HUES64 (cell line): ENCODE measurements at regions not wholly inside any gene's neighbourhood (a gene's known extent, or its start where the extent isn't known, plus 50 kb on each side); places are given as distances from the start of the nearest gene placed in this dataset.
"Not testable (repeated sequence)": the region's sequence is repeated elsewhere in the genome, so short reads cannot be mapped to it uniquely, and the experiment has no call there.

Experiments
- H3K27ac ChIP-seq: 2 replicates; pipeline ENCODE4 v1.7.0; 2013; ENCODE audit warnings: low read depth, low read length, inconsistent platforms
- H3K27me3 ChIP-seq: 2 replicates; pipeline ENCODE4 v1.6.1; 2013; ENCODE audit warnings: mild to moderate bottlenecking, low read length; ENCODE audit not compliant: insufficient read depth
- H3K36me3 ChIP-seq: 2 replicates; pipeline ENCODE4 v1.6.1; 2013; ENCODE audit warnings: mild to moderate bottlenecking, low read length; ENCODE audit not compliant: insufficient read depth
- H3K4me1 ChIP-seq: 2 replicates; pipeline ENCODE4 v1.6.1; 2013; ENCODE audit warnings: mild to moderate bottlenecking, low read length, moderate library complexity; ENCODE audit not compliant: insufficient read depth
- H3K4me3 ChIP-seq: 2 replicates; pipeline ENCODE4 v1.5.1; 2013; ENCODE audit warnings: mild to moderate bottlenecking, low read length, moderate library complexity
- H3K9ac ChIP-seq: 2 replicates; pipeline ENCODE4 v1.6.1; 2013; ENCODE audit warnings: mild to moderate bottlenecking, low read depth, low read length
- H3K9me3 ChIP-seq: 2 replicates; pipeline ENCODE4 v1.6.1; 2013; ENCODE audit warnings: low read depth, low read length; ENCODE audit not compliant: insufficient read depth
- WGBS: fragments of 150-250, 120-280 bp; methylation state at CpG from one replicate; pipeline ENCODE4 v1.1.7; 2013; ENCODE audit warnings: missing lambda C conversion rate; 5-methylcytosine and 5-hydroxymethylcytosine counted together

DNA sequence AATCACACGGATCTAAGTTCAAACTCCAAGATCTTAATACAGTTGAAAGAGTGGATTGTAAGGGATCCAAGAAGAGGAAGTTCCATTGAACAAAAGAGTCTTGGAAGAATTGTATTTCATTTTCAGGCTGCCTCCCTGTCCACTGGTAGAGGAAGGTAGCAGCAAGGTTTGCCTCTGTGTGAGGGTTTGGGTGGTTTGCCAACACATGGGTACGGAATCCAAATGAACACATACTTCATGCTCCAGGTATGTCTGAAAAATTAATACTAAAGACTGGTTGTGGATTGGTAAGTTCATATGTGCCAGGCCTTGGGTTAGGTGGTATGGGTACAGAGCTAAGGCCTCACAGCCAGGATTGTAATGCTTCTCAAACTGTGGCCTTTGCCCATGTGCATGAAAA is 523.6 kb upstream of the BOD1L1 start:
- Histone ChIP-seq H3K4me3 (no peak overlapping the region), H3K9me3 (no peaks in the 10 kb centered on the region), H3K36me3 (no peaks in the 10 kb centered on the region), H3K4me1 (no peaks in the 10 kb centered on the region), H3K27me3 (no peaks in the 10 kb centered on the region), H3K27ac (no peak overlapping the region), H3K9ac (no peak overlapping the region)
- WGBS, result 46% methylated on average over 2 of the region's 2 CpGs

DNA sequence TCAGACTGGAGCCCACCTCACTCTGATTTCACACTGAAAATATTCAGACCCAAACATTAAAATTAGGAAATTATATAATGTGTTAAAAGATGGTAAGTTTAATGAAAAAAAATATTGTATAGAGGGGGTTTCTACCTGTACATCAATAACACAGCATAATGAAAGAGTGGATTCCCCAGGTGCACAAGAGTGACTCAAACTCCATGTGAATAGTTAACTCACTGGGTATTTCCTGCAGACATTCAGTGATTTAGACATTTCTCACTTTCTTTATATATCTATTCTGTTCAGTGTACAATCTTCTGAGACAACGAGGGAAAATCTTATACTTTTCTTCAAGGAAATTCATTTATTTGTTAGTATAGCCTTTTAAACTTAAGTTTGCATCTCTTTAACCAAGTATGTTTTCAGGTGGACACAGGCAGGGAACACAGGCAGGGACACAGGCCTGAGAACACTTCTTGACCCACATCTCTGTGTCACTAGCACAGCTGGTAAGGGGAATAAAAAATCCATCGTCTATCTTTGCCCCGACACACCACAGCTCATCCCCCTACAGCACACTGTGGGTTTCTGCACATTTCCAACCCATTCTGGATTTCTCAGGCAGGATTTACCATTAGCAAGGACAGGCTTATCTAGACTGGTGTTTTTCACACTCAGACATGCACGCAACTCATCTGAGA is 525.5 kb upstream of the BOD1L1 start:
- Histone ChIP-seq H3K9me3 (no peaks in the 10 kb centered on the region), H3K4me1 (no peaks in the 10 kb centered on the region), H3K27me3 (no peaks in the 10 kb centered on the region), H3K9ac (no peak overlapping the region), H3K36me3 (no peaks in the 10 kb centered on the region), H3K4me3 (no peak overlapping the region), H3K27ac (no peak overlapping the region)
- WGBS, result 96% methylated on average over 3 of the region's 4 CpGs

GRCh38 chr4:14155803-14156202 is 528.3 kb upstream of the BOD1L1 start:
- Histone ChIP-seq H3K9ac (no peak overlapping the region), H3K9me3 (no peaks in the 10 kb centered on the region), H3K4me1 (no peaks in the 10 kb centered on the region), H3K4me3 (no peak overlapping the region), H3K36me3 (no peaks in the 10 kb centered on the region), H3K27ac (no peak overlapping the region), H3K27me3 (no peaks in the 10 kb centered on the region)
- 93% methylated on average over 3 of the region's 3 CpGs for WGBS

- Histone ChIP-seq H3K27me3 (no peaks in the 10 kb centered on the region), H3K4me3 (no peak overlapping the region), H3K4me1 (no peaks in the 10 kb centered on the region), H3K9ac (no peak overlapping the region), H3K9me3 (no peaks in the 10 kb centered on the region), H3K27ac (no peak overlapping the region), H3K36me3 (no peaks in the 10 kb centered on the region)
- 100% methylated on average over 1 of the region's 2 CpGs for WGBS
Observed at GRCh38 chr4:14157262-14157661, 529.7 kb upstream of the BOD1L1 start.

GRCh38 chr4:14165222-14165920 is 537.8 kb upstream of the BOD1L1 start:
- WGBS, result 68% methylated on average over 3 of the region's 3 CpGs
- H3K4me3 ChIP-seq, result no peak overlapping the region
- H3K27me3 ChIP-seq, result no peaks in the 10 kb centered on the region
- H3K36me3 ChIP-seq, result no peaks in the 10 kb centered on the region
- no peaks in the 10 kb centered on the region for H3K9me3 ChIP-seq
- no peak overlapping the region for H3K9ac ChIP-seq
- H3K27ac ChIP-seq, result no peak overlapping the region
- peaks cover 25% of the 10 kb centered on the region for H3K4me1 ChIP-seq

DNA sequence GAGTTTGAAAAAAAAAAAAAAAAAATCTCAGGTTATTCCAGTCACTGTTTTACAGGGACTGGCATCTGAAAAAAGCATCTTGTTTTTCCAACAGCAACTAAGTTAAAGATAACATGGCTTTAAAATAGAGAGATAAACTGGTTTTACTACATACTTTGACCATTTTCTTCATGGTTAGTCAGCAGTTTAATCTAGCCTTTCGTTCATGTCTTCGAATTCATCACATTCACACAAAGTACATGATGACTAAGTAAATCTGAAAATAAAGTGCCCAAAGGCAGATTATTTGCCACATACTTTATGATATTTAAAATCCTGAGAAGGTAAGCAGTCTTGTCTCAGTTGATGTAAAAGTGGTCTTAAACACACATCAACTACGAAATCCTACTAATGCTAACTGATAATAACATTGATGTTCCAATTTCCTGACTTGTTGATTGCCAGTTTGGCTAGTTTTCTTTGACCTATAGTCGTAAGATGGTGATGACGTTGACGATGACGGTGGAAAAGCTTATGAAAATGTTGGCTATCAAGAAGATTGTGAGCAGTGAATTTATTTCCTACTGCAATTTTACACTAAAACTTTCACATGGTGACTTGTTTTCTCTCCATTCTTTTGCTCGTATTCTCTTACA is 540.5 kb upstream of the BOD1L1 start:
- Histone ChIP-seq H3K27me3 (no peaks in the 10 kb centered on the region), H3K4me1 (peaks cover 25% of the 10 kb centered on the region), H3K27ac (no peak overlapping the region), H3K36me3 (no peaks in the 10 kb centered on the region), H3K9me3 (no peaks in the 10 kb centered on the region), H3K4me3 (no peak overlapping the region), H3K9ac (no peak overlapping the region)
- WGBS, result 92% methylated on average over 8 of the region's 8 CpGs

DNA sequence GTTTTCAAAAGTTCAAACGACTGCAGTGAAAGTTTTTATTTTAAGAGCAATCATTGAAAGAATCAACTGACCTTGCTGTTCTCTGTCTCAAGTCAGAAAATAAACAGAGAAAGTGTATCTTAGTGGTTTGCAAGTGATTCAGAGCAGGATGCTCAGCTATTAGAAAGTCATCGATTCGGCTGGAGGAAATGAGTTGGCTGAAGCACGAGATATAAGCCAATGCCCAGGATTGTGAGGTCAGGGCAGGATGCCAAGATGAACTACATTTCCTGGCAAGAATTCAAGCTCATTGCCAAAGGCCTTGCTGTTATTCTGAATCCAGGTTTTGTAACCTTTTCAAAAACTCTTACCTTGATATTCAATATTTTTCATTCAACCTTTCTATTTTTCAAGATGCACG is 541.4 kb upstream of the BOD1L1 start:
- H3K27ac ChIP-seq, result no peak overlapping the region
- H3K4me1 ChIP-seq, result peaks cover 25% of the 10 kb centered on the region
- no peak overlapping the region for H3K4me3 ChIP-seq
- 94% methylated on average over 5 of the region's 5 CpGs for WGBS
- H3K27me3 ChIP-seq, result no peaks in the 10 kb centered on the region
- H3K9ac ChIP-seq, result no peak overlapping the region
- H3K9me3 ChIP-seq, result no peaks in the 10 kb centered on the region
- H3K36me3 ChIP-seq, result no peaks in the 10 kb centered on the region

DNA sequence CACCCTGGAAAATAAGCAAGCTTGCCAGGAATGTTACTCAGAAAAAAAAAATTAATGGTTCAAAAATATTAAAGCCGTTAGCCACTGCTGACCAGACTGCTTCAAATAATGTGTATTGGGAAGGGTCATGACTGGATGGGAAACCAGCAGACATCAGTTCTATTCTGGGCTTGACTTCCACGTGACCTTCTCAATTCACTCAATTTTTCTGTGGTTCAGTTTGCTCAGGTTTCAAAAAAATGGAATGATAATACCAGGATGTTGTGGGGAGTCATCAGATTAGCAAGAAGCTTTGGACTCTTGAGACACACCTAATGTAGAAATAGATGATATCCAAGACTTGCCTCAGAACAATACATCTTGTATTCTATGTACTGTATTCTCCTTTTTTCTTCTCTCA is 541.9 kb upstream of the BOD1L1 start:
- no peak overlapping the region for H3K4me3 ChIP-seq
- H3K27ac ChIP-seq, result peak overlapping the region; percentile 70
- 63% methylated on average over 2 of the region's 2 CpGs for WGBS
- H3K4me1 ChIP-seq, result peaks cover 25% of the 10 kb centered on the region
- no peaks in the 10 kb centered on the region for H3K36me3 ChIP-seq
- H3K9me3 ChIP-seq, result no peaks in the 10 kb centered on the region
- peak overlapping the region; percentile 21; the same call in 1 of the 2 replicates for H3K9ac ChIP-seq
- no peaks in the 10 kb centered on the region for H3K27me3 ChIP-seq

DNA sequence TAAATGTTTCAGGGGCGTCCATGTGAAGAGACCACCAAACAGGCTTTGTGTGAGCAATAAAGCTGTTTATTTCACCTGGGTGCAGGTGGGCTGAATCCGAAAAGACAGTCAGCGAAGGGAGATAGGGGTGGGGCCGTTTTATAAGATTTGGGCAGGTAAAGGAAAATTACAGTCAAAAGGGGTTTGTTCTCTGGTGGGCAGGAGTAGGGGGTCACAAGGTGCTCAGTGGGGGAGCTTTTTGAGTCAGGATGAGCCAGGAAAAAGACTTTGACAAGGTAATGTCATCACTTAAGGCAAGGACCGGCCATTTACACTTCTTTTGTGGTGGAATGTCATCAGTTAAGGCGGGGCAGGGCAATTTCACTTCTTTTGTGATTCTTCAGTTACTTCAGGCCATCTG is 542.4 kb upstream of the BOD1L1 start:
- WGBS, result 12% methylated on average over 6 of the region's 6 CpGs
- not testable (repeated sequence) for H3K36me3 ChIP-seq, H3K4me3 ChIP-seq, H3K27me3 ChIP-seq, H3K9me3 ChIP-seq
- peaks cover 23% of the 10 kb centered on the region for H3K4me1 ChIP-seq
- H3K27ac ChIP-seq, result peak overlapping the region; percentile 70
- H3K9ac ChIP-seq, result peak overlapping the region; percentile 21; the same call in 1 of the 2 replicates

DNA sequence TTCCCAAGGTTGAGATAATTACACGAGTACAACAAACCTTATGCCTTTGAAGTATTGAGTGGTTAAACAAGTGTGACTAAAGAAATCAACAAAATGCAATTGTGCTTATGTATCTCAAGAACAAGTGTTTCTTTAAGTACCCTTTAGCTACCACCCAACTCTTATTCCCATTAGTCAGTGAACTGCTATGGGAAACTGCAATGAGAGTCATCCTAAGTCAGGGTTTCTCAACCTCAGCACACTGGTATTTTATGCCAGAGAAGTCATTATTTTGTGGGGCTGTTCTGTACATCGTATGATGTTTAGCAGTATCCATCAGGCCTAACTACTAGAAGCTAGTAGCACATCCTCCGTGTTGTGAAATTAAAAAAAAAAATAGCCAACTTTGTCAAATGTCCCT is 549.1 kb upstream of the BOD1L1 start:
- H3K36me3 ChIP-seq, result no peaks in the 10 kb centered on the region
- no peak overlapping the region for H3K4me3 ChIP-seq
- no peaks in the 10 kb centered on the region for H3K27me3 ChIP-seq
- WGBS, result 98% methylated on average over 3 of the region's 3 CpGs
- no peaks in the 10 kb centered on the region for H3K9me3 ChIP-seq
- no peak overlapping the region for H3K27ac ChIP-seq
- H3K4me1 ChIP-seq, result peaks cover 36% of the 10 kb centered on the region
- H3K9ac ChIP-seq, result no peak overlapping the region

DNA sequence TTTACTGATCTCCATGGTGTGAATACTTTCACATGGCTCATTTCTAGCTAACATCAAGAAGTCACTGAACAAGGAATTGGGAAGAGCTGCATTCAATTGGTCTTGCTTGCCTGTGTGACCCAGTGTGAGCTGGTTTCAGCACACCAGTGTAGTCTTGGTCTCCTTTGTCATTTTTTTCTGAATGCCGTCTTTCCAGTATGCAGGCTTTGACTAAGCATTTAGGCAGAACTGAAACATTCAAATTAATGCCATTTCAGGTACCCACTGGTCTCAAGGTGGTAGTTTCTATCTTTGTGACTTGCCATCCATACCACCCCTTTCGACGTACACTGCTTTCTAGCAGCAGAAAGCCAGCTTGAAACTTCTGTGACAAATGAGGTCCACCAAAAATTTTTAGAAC is 550.5 kb upstream of the BOD1L1 start:
- H3K36me3 ChIP-seq, result no peaks in the 10 kb centered on the region
- peak overlapping the region; percentile 12; the same call in 1 of the 2 replicates for H3K27ac ChIP-seq
- no peak overlapping the region for H3K9ac ChIP-seq

More for the DNA sequence above, 550.5 kb upstream of the BOD1L1 start:
- Histone ChIP-seq H3K9me3 (no peaks in the 10 kb centered on the region), H3K4me3 (no peak overlapping the region), H3K4me1 (peaks cover 36% of the 10 kb centered on the region), H3K27me3 (no peaks in the 10 kb centered on the region)
- WGBS, result 88% methylated on average over 3 of the region's 3 CpGs
